Fibroblast of skin of left biceps (primary cell): ENCODE measurements at regions not wholly inside any gene's neighbourhood (a gene's known extent, or its start where the extent isn't known, plus 50 kb on each side); places are given as distances from the start of the nearest gene placed in this dataset.
"Not testable (repeated sequence)": the region's sequence is repeated elsewhere in the genome, so short reads cannot be mapped to it uniquely, and the experiment has no call there.

ENCODE experiments used
- DNase-seq, 2 experiments: peaks; one replicate each; pipeline ENCODE4 v3.0.0-alpha.2; 2013; ENCODE audit warnings: low read depth in 2 of 2

GRCh38 chr4:173609158-173609557, 79.1 kb upstream of the HAND2 start:
- DNase-seq, result no peak

- DNase-seq, result not testable (repeated sequence)
These were observed 78.6 kb upstream of the HAND2 start for GRCh38 chr4:173608632-173609031.

GRCh38 chr4:173591760-173592159, 61.7 kb upstream of the HAND2 start:
- DNase-seq, result no peak

- no peak for DNase-seq
These were observed 60.7 kb upstream of the HAND2 start for GRCh38 chr4:173590697-173591096.

GRCh38 chr4:173585876-173586572, 56.0 kb upstream of the HAND2 start:
- no peak for DNase-seq

GRCh38 chr4:173584506-173584905, 54.5 kb upstream of the HAND2 start:
- no peak for DNase-seq
